Upper lobe of right lung (tissue), 1 donor: ENCODE measurements at regions not wholly inside any gene's neighbourhood (a gene's known extent, or its start where the extent isn't known, plus 50 kb on each side); places are given as distances from the start of the nearest gene placed in this dataset.
"Not testable (repeated sequence)": the region's sequence is repeated elsewhere in the genome, so short reads cannot be mapped to it uniquely, and the experiment has no call there.

ENCODE experiments used
- ATAC-seq: fragments of 200-7000 bp; cut with Tn5 transposase; one replicate; pipeline ENCODE4 v1.9.1; 2020; ENCODE audit warnings: mild to moderate bottlenecking, moderate library complexity
- DNase-seq: peaks from one replicate; pipeline ENCODE4 v3.0.0-alpha.2; 2020
- H3K27ac ChIP-seq: fragments of 200-600 bp; one replicate; pipeline ENCODE4 v1.8.0; 2022
- H3K27me3 ChIP-seq: fragments of 200-600 bp; one replicate; pipeline ENCODE4 v1.8.0; 2022; ENCODE audit warnings: mild to moderate bottlenecking
- H3K36me3 ChIP-seq: fragments of 200-600 bp; one replicate; pipeline ENCODE4 v1.8.0; 2022
- H3K4me1 ChIP-seq: fragments of 200-600 bp; one replicate; pipeline ENCODE4 v1.8.0; 2022
- H3K4me3 ChIP-seq: fragments of 200-600 bp; one replicate; pipeline ENCODE4 v1.8.0; 2022; ENCODE audit warnings: mild to moderate bottlenecking
- H3K9me3 ChIP-seq: fragments of 200-600 bp; one replicate; pipeline ENCODE4 v1.8.0; 2022
- intact Hi-C: fragments of 100-400 bp; cut with DNase I; formaldehyde crosslinking; loops from one replicate; pipeline ENCODE4 v1.11.0; 2022
- TF ChIP-seq, protein P1 (sequence below): fragments of 200-600 bp; IDR thresholded peaks from one replicate; pipeline ENCODE4 v1.8.0; 2022; ENCODE audit warnings: antibody characterized with exemption
- donor health status: DM: no; HTN: yes; CAD: no; lungs with severe emphysema.

DNA sequence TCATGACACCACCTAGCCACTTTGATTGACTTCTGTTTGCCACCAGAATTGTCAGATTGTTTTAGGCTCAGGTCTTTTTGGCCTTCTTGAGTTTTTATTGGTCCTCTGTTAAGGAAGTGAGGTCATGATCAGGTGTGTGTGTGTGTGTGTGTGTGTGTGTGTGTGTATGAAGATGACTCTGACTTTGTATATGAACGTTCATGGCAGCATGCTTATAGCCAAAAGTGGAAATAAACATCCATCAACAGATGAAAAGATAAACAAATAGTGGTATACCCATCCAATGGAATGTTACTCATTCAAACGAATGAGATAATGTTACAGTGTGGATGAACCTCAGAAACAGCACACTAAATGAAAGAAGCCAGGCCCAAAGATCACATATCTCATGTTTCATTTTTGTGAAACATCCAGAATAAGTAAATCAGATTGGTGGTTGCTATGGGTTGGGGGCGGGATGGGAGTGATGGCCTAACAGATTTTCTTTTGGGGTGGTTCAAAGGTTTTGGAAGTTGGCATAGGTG is 258.6 kb downstream of the KTN1 start:
- H3K9me3 ChIP-seq, result no peaks in the 10 kb centered on the region
- no peaks in the 10 kb centered on the region for H3K4me1 ChIP-seq
- H3K27me3 ChIP-seq, result no peaks in the 10 kb centered on the region
- TF ChIP-seq, protein P1, sequence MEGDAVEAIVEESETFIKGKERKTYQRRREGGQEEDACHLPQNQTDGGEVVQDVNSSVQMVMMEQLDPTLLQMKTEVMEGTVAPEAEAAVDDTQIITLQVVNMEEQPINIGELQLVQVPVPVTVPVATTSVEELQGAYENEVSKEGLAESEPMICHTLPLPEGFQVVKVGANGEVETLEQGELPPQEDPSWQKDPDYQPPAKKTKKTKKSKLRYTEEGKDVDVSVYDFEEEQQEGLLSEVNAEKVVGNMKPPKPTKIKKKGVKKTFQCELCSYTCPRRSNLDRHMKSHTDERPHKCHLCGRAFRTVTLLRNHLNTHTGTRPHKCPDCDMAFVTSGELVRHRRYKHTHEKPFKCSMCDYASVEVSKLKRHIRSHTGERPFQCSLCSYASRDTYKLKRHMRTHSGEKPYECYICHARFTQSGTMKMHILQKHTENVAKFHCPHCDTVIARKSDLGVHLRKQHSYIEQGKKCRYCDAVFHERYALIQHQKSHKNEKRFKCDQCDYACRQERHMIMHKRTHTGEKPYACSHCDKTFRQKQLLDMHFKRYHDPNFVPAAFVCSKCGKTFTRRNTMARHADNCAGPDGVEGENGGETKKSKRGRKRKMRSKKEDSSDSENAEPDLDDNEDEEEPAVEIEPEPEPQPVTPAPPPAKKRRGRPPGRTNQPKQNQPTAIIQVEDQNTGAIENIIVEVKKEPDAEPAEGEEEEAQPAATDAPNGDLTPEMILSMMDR, result no peak
- H3K27ac ChIP-seq, result no peak overlapping the region
- ATAC-seq (no peak), DNase-seq (no peak)
- H3K36me3 ChIP-seq, result no peaks in the 10 kb centered on the region
- intact Hi-C loops, result no loop called here
- no peak overlapping the region for H3K4me3 ChIP-seq

DNA sequence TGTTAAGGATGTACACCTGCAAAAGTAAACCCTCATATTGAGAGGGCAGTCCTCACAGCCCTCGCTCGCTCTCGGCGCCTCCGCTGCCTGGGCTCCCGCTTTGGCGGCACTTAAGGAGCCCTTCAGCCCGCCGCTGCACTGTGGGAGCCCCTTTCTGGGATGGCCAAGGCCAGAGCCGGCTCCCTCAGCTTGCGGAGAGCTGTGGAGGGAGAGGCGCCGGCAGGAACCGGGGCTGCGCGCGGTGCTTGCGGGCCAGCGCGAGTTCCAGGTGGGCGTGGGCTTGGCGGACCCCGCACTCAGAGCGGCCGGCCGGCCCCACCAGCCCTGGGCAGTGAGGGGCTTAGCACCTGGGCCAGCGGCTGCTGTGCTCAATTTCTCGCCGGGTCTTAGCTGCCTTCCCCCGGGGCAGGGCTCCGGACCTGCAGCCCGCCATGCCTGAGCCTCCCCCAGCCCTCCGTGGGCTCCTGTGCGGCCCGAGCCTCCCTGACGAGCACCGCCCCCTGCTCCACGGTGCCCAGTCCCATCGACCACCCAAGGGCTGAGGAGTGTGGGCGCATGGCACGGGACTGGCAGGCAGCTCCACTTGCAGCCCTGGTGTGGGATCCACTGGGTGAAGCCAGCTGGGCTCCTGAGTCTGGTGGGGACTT is 259.4 kb downstream of the KTN1 start:
- DNase-seq, ATAC-seq, H3K4me3 ChIP-seq, H3K27me3 ChIP-seq, H3K36me3 ChIP-seq, H3K4me1 ChIP-seq, H3K9me3 ChIP-seq, H3K27ac ChIP-seq, intact Hi-C loops: not testable (repeated sequence)

DNA sequence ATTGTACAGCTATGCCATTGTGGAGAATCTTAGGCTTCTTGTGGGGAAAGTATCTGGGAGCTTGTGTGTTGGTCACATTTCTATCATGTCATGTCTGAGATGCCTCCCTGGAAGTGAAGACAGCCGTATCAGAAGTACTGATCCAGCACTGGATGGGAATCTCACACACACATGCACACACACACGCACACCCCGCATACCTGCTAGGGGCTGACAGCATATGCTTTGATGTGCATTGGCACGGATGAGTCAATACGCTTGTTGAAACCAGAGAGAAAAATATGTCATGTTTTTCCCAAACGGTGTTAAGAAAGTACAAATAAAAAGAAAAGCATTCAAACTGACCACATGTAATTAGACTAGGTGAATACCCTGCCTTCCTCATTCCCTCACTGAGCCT is 260.8 kb downstream of the KTN1 start:
- TF ChIP-seq, protein P1, result no peak
- DNase-seq, result no peak
- intact Hi-C loops, result no loop called here
- no peaks in the 10 kb centered on the region for H3K27me3 ChIP-seq
- H3K9me3 ChIP-seq, result no peaks in the 10 kb centered on the region
- H3K36me3 ChIP-seq, result no peaks in the 10 kb centered on the region
- H3K27ac ChIP-seq, result no peak overlapping the region
- no peak overlapping the region for H3K4me3 ChIP-seq
- ATAC-seq, result no peak
- H3K4me1 ChIP-seq, result no peaks in the 10 kb centered on the region

DNA sequence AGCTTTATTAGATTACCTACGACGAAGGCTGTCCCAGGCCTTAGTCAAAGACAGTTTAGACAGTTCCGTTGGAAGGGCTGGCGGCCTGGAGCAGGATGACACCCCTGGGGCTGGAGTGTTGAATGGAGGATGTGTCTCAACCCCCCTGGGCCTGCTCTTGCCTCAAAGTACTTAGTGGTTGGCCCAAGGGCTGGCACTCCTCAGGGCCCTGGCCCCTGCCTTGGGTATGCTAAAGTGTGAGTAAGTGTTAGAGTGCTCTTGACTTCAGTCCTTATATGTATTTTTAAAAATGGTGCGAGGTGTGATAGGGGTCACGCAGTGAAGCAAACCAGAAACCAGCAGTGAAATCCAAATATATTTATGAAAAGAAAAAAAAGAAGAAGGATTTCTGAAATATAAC is 261.6 kb downstream of the KTN1 start:
- H3K36me3 ChIP-seq, result no peaks in the 10 kb centered on the region
- DNase-seq (no peak), ATAC-seq (peak; percentile 25)
- H3K4me1 ChIP-seq, result no peaks in the 10 kb centered on the region
- H3K9me3 ChIP-seq, result no peaks in the 10 kb centered on the region
- H3K27me3 ChIP-seq, result no peaks in the 10 kb centered on the region
- TF ChIP-seq, protein P1, result no peak
- no peak overlapping the region for H3K27ac ChIP-seq
- H3K4me3 ChIP-seq, result no peak overlapping the region
- intact Hi-C loops, result no loop called here

DNA sequence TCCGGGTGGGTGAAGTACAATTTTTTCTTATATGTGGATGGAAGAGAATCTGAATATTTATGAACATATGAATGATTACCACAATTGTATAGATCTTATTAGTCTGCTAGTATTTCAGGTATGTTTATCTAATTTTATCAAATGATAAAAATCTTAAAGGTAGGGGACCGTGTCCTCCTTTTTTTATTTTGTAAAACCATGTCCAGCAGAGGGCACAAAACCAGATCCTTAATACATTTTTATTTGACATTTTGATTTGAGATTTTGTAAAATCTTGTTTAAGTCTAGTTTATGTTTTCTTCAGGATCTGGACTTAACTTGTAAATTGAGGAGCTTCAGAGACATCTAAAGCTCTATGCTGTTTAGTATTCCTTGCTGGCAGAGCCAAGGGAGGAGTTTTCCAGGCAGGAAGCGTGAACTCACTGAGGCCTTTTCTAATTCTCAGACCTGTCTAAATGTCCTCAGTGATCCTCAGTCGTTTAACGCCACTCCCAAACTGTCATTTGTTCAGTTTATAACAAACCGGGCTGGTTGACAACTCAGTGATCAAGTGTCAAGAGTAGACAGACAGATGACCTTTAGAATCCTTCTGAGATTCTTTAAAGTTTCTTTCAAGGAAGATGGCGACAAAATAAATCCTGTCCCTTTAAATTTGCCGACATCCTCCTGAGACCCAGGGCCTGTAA is 263.9 kb downstream of the KTN1 start:
- Histone ChIP-seq H3K36me3 (no peaks in the 10 kb centered on the region), H3K4me1 (no peaks in the 10 kb centered on the region), H3K9me3 (no peaks in the 10 kb centered on the region), H3K27me3 (no peaks in the 10 kb centered on the region), H3K4me3 (no peak overlapping the region), H3K27ac (no peak overlapping the region)
- DNase-seq (no peak), ATAC-seq (no peak)
- TF ChIP-seq, protein P1, result peak; percentile 26
- intact Hi-C loops, result no loop called here

DNA sequence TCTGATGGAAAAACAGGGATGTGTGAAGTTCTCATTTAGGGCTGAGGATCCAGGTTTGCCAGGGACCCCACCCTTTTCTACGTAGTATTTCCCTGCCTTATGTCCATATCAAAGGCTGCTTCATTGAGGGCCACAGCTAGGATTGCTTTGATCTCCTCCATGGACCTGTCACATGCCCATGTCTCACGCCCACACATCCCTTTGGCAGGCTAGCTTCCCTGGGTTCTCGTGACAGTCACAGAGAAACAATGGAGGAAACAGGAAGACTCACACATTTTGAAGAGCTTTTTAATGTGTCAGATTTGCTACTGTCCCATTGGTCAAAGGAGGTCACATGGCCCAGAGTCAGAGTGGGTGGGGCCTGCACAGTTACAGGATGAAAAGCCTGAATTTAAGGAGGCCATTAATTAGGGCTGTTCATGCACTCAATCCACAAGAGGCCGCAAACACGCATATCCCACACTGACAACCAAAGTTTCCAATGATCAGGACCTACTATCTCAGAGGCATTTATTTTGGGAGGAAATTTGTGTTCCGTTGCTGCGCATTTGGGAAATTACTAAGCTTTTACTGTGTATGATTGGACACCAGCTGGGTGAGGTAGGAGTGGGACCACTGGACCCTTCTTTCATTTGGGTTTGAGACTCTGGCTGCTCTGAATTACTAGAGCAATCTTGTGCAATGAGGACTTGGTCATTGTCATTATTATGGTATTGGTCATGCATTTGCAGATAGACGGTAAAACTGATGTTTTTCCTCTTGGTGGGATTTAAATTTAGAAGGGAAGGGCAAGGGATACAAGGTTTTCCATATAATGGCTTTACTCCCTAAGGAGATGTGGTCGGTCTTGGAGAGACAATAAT is 266.2 kb downstream of the KTN1 start:
- H3K4me3 ChIP-seq, result no peak overlapping the region
- no peaks in the 10 kb centered on the region for H3K4me1 ChIP-seq
- intact Hi-C loops, result no loop called here
- no peaks in the 10 kb centered on the region for H3K9me3 ChIP-seq
- no peaks in the 10 kb centered on the region for H3K36me3 ChIP-seq
- H3K27ac ChIP-seq, result no peak overlapping the region
- H3K27me3 ChIP-seq, result no peaks in the 10 kb centered on the region
- ATAC-seq, result peak; percentile 17
- DNase-seq, result no peak
- TF ChIP-seq, protein P1, result no peak
